C4-2B (cell line): ENCODE measurements at regions not wholly inside any gene's neighbourhood (a gene's known extent, or its start where the extent isn't known, plus 50 kb on each side); places are given as distances from the start of the nearest gene placed in this dataset.

Experiments
- CTCF ChIP-seq: fragments of 450-650 bp; conservative IDR thresholded peaks from 2 replicates; pipeline ENCODE4 v1.5.1; 2017; ENCODE audit warnings: mild to moderate bottlenecking
- ZFX ChIP-seq: fragments of 450-650 bp; IDR thresholded peaks from 2 replicates; pipeline ENCODE4 v1.6.1; 2017

- TF ChIP-seq CTCF, result no peak
- no peak for TF ChIP-seq ZFX
Measured at GRCh38 chr12:67876305-67876915, 112.8 kb upstream of the IFNG-AS1 start.
